IPS-15b (cell line): ENCODE measurements at regions not wholly inside any gene's neighbourhood (a gene's known extent, or its start where the extent isn't known, plus 50 kb on each side); places are given as distances from the start of the nearest gene placed in this dataset.

Source experiments
- H3K27me3 ChIP-seq: one replicate; pipeline ENCODE4 v1.6.1; 2013; ENCODE audit warnings: low read length; ENCODE audit not compliant: control insufficient read depth, insufficient read depth
- H3K36me3 ChIP-seq: one replicate; pipeline ENCODE4 v1.6.1; 2013; ENCODE audit warnings: low read length; ENCODE audit not compliant: control insufficient read depth, insufficient read depth
- H3K4me1 ChIP-seq: one replicate; pipeline ENCODE4 v1.6.1; 2013; ENCODE audit warnings: mild to moderate bottlenecking, low read length; ENCODE audit not compliant: control insufficient read depth, insufficient read depth
- H3K4me3 ChIP-seq: one replicate; pipeline ENCODE4 v1.5.1; 2013; ENCODE audit warnings: low read depth, low read length
- H3K9ac ChIP-seq: one replicate; pipeline ENCODE4 v1.6.1; 2013; ENCODE audit warnings: low read depth, mild to moderate bottlenecking, low read length
- H3K9me3 ChIP-seq: one replicate; pipeline ENCODE4 v1.6.1; 2013; ENCODE audit warnings: mild to moderate bottlenecking, low read length; ENCODE audit not compliant: control insufficient read depth, insufficient read depth

- H3K27me3 ChIP-seq, result no peaks in the 10 kb centered on the region
Measured at GRCh38 chr2:3962719-3963118, 259.3 kb downstream of the DCDC2C start.

GRCh38 chr2:3965211-3965610 lies 261.8 kb downstream of the DCDC2C start:
- no peaks in the 10 kb centered on the region for H3K27me3 ChIP-seq
- peaks cover 6% of the 10 kb centered on the region for H3K9me3 ChIP-seq
- no peaks in the 10 kb centered on the region for H3K4me1 ChIP-seq
- no peaks in the 10 kb centered on the region for H3K36me3 ChIP-seq
- H3K4me3 ChIP-seq, result no peak overlapping the region
- no peak overlapping the region for H3K9ac ChIP-seq

More at GRCh38 chr2:3962719-3963118, 259.3 kb downstream of the DCDC2C start:
- Histone ChIP-seq H3K9ac (no peak overlapping the region), H3K9me3 (peaks cover 6% of the 10 kb centered on the region), H3K4me3 (no peak overlapping the region), H3K36me3 (no peaks in the 10 kb centered on the region), H3K4me1 (no peaks in the 10 kb centered on the region)

- no peaks in the 10 kb centered on the region for H3K27me3 ChIP-seq
- H3K4me1 ChIP-seq, result no peaks in the 10 kb centered on the region
Measured at GRCh38 chr2:3965953-3966352, 262.6 kb downstream of the DCDC2C start.

GRCh38 chr2:3966470-3966869 lies 263.1 kb downstream of the DCDC2C start:
- Histone ChIP-seq H3K36me3 (no peaks in the 10 kb centered on the region), H3K9me3 (peaks cover 6% of the 10 kb centered on the region), H3K4me3 (no peak overlapping the region), H3K27me3 (no peaks in the 10 kb centered on the region), H3K4me1 (no peaks in the 10 kb centered on the region), H3K9ac (no peak overlapping the region)

More at GRCh38 chr2:3965953-3966352, 262.6 kb downstream of the DCDC2C start:
- H3K9ac ChIP-seq, result no peak overlapping the region
- no peak overlapping the region for H3K4me3 ChIP-seq
- H3K36me3 ChIP-seq, result no peaks in the 10 kb centered on the region
- H3K9me3 ChIP-seq, result peaks cover 6% of the 10 kb centered on the region

- H3K9ac ChIP-seq, result no peak overlapping the region
- no peaks in the 10 kb centered on the region for H3K4me1 ChIP-seq
- no peak overlapping the region for H3K4me3 ChIP-seq
- H3K36me3 ChIP-seq, result no peaks in the 10 kb centered on the region
- no peaks in the 10 kb centered on the region for H3K27me3 ChIP-seq
- peaks cover 6% of the 10 kb centered on the region for H3K9me3 ChIP-seq
Measured at GRCh38 chr2:3968736-3969135, 265.4 kb downstream of the DCDC2C start.

GRCh38 chr2:3970791-3971651 lies 267.6 kb downstream of the DCDC2C start:
- Histone ChIP-seq H3K27me3 (no peaks in the 10 kb centered on the region), H3K9me3 (peaks cover 6% of the 10 kb centered on the region), H3K9ac (no peak overlapping the region), H3K4me1 (no peaks in the 10 kb centered on the region), H3K36me3 (no peaks in the 10 kb centered on the region), H3K4me3 (no peak overlapping the region)

- Histone ChIP-seq H3K4me1 (no peaks in the 10 kb centered on the region), H3K36me3 (no peaks in the 10 kb centered on the region), H3K4me3 (no peak overlapping the region), H3K9me3 (peaks cover 1% of the 10 kb centered on the region), H3K27me3 (no peaks in the 10 kb centered on the region), H3K9ac (no peak overlapping the region)
Measured at GRCh38 chr2:3971652-3972192, 268.3 kb downstream of the DCDC2C start.

- H3K4me1 ChIP-seq, result no peaks in the 10 kb centered on the region
- H3K9ac ChIP-seq, result no peak overlapping the region
- no peaks in the 10 kb centered on the region for H3K9me3 ChIP-seq
- no peak overlapping the region for H3K4me3 ChIP-seq
- no peaks in the 10 kb centered on the region for H3K27me3 ChIP-seq
- H3K36me3 ChIP-seq, result no peaks in the 10 kb centered on the region
Measured at GRCh38 chr2:3972377-3972776, 269.0 kb downstream of the DCDC2C start.

- Histone ChIP-seq H3K9ac (no peak overlapping the region), H3K27me3 (no peaks in the 10 kb centered on the region), H3K36me3 (no peaks in the 10 kb centered on the region), H3K4me1 (no peaks in the 10 kb centered on the region), H3K9me3 (no peaks in the 10 kb centered on the region), H3K4me3 (no peak overlapping the region)
Measured at GRCh38 chr2:3974765-3975164, 271.4 kb downstream of the DCDC2C start.

- Histone ChIP-seq H3K4me1 (no peaks in the 10 kb centered on the region), H3K27me3 (no peaks in the 10 kb centered on the region), H3K4me3 (no peak overlapping the region), H3K36me3 (no peaks in the 10 kb centered on the region), H3K9me3 (no peaks in the 10 kb centered on the region), H3K9ac (no peak overlapping the region)
Measured at GRCh38 chr2:3981446-3981987, 278.1 kb downstream of the DCDC2C start.

- Histone ChIP-seq H3K36me3 (no peaks in the 10 kb centered on the region), H3K4me3 (no peak overlapping the region), H3K9ac (no peak overlapping the region), H3K9me3 (no peaks in the 10 kb centered on the region), H3K27me3 (no peaks in the 10 kb centered on the region), H3K4me1 (no peaks in the 10 kb centered on the region)
Measured at GRCh38 chr2:3982160-3982559, 278.8 kb downstream of the DCDC2C start.

- Histone ChIP-seq H3K9me3 (no peaks in the 10 kb centered on the region), H3K27me3 (no peaks in the 10 kb centered on the region), H3K36me3 (no peaks in the 10 kb centered on the region), H3K4me3 (no peak overlapping the region), H3K4me1 (no peaks in the 10 kb centered on the region), H3K9ac (no peak overlapping the region)
Measured at GRCh38 chr2:3986063-3986462, 282.7 kb downstream of the DCDC2C start.
